ENCODE measurements at regions not wholly inside any gene's neighbourhood (a gene's known extent, or its start where the extent isn't known, plus 50 kb on each side); places are given as distances from the start of the nearest gene placed in this dataset.

GRCh38 chr13:91174886-91175501 is 172.5 kb upstream of the MIR17HG start (continued):
- peak; percentile 3; the same call in 1 of the 2 replicates for TF ChIP-seq USF1 (CRISPR knock-in tag; IDR thresholded peaks at IDR 0.05)
- TF ChIP-seq ZBTB17 (CRISPR knock-in tag; IDR thresholded peaks at IDR 0.05) = peak; percentile 83; the same call in 1 of the 2 replicates
- TF ChIP-seq POLR2G (IDR thresholded peaks at IDR 0.05; ENCODE audit: low read depth, low read length) = peak; percentile 73
- TF ChIP-seq HMGN3 (IDR thresholded peaks at IDR 0.05; ENCODE audit: borderline replicate concordance, extremely low read depth, insufficient read length, low read depth, low read length) = peak; percentile 20
- TF ChIP-seq NR4A1 (CRISPR knock-in tag; IDR thresholded peaks at IDR 0.05) = peak; percentile 47; the same call in 1 of the 2 replicates
- no peak for TF ChIP-seq NR4A1 (tag; IDR thresholded peaks at IDR 0.05)
- no peak for TF ChIP-seq ZNF398 (CRISPR knock-in tag; IDR thresholded peaks at IDR 0.05)

GRCh38 chr13:91178099-91178498 is 169.4 kb upstream of the MIR17HG start:
- Histone ChIP-seq H3K4me2 (ENCODE audit: insufficient read depth, low read length) (no peak overlapping the region), H3K9ac (ENCODE audit: insufficient read depth in 1 of 2, low read depth in 2 of 2, low read length in 2 of 2) (no peak overlapping the region), H3K27me3 (ENCODE audit: control insufficient read depth in 2 of 2, insufficient read depth in 2 of 2, low read length in 2 of 2) (peaks cover 0 to 7% of the 10 kb centered on the region in 2 experiments; a peak in 2 of 5 replicates), H4K20me1 (replicated peaks; ENCODE audit: control insufficient read depth, insufficient read depth, low read length) (no peaks in the 10 kb centered on the region), H3K4me3 (no peak overlapping the region), H2AFZ (ENCODE audit: low read depth, low read length) (no peak overlapping the region), H3K4me1 (replicated peaks in 1 of 2; ENCODE audit: control insufficient read depth in 2 of 2, insufficient read depth in 2 of 2, low read length in 2 of 2) (peaks cover 0 to 8% of the 10 kb centered on the region in 2 experiments; a peak in 1 of 5 replicates), H3K9me3 (replicated peaks; ENCODE audit: control insufficient read depth, insufficient read depth, low read depth, low read length) (no peaks in the 10 kb centered on the region), H3K36me3 (ENCODE audit: control insufficient read depth, insufficient read depth, low read length) (no peaks in the 10 kb centered on the region), H3K9me1 (ENCODE audit: control insufficient read depth, insufficient read depth, low read length) (no peaks in the 10 kb centered on the region), H3K27ac (ENCODE audit: extremely low read depth, low read depth, low read length) (no peak overlapping the region), H3K79me2 (ENCODE audit: control insufficient read depth, insufficient read depth, low read length) (no peaks in the 10 kb centered on the region)
- FAIRE-seq (no peak), DNase-seq (ENCODE audit: extremely low read depth in 1 of 4, low spot score in 3 of 4) (no peak), ATAC-seq (no peak)
- CTCF ChIA-PET (ENCODE audit: low intra/inter-chr PET ratio) = no interaction called here
- 0% methylated on average over 1 of the region's 1 CpG for WGBS (ENCODE audit: insufficient coverage, low coverage, missing lambda C conversion rate)
- POLR2A ChIA-PET = no interaction called here
- intact Hi-C loops (cut with micrococcal nuclease) = no loop called here
- no TSS peak for BruUV-seq (replicated peaks)
- in situ Hi-C loops (cut with MboI) = no loop called here
- TF ChIP-seq ZBTB17 (CRISPR knock-in tag; IDR thresholded peaks at IDR 0.05) (no peak), ZNF184 (CRISPR knock-in tag; IDR thresholded peaks at IDR 0.05) (no peak), ZNF217 (CRISPR knock-in tag; IDR thresholded peaks at IDR 0.05) (no peak), NR2C2 (CRISPR knock-in tag; IDR thresholded peaks at IDR 0.05) (no peak), NR2C2 (tag; IDR thresholded peaks at IDR 0.05) (no peak), MAFG (tag; conservative IDR thresholded peaks at IDR 0.05) (no peak), RNF2 (IDR thresholded peaks at IDR 0.05) (no peak), CCAR2 (IDR thresholded peaks at IDR 0.05; ENCODE audit: low read depth, low read length) (no peak), PHB (CRISPR knock-in tag; IDR thresholded peaks at IDR 0.05) (no peak), ZNF124 (CRISPR knock-in tag; IDR thresholded peaks at IDR 0.05) (no peak), TCF7L2 (IDR thresholded peaks at IDR 0.05; ENCODE audit: low read depth, low read length) (no peak)
- TF ChIP-seq, protein P1, sequence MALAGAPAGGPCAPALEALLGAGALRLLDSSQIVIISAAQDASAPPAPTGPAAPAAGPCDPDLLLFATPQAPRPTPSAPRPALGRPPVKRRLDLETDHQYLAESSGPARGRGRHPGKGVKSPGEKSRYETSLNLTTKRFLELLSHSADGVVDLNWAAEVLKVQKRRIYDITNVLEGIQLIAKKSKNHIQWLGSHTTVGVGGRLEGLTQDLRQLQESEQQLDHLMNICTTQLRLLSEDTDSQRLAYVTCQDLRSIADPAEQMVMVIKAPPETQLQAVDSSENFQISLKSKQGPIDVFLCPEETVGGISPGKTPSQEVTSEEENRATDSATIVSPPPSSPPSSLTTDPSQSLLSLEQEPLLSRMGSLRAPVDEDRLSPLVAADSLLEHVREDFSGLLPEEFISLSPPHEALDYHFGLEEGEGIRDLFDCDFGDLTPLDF (CRISPR knock-in tag; IDR thresholded peaks at IDR 0.05) = no peak
- TF ChIP-seq, protein P2, sequence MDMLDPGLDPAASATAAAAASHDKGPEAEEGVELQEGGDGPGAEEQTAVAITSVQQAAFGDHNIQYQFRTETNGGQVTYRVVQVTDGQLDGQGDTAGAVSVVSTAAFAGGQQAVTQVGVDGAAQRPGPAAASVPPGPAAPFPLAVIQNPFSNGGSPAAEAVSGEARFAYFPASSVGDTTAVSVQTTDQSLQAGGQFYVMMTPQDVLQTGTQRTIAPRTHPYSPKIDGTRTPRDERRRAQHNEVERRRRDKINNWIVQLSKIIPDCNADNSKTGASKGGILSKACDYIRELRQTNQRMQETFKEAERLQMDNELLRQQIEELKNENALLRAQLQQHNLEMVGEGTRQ (CRISPR knock-in tag; IDR thresholded peaks at IDR 0.05) = no peak

All from K562 (cell line).